HepG2 (cell line): ENCODE measurements at regions not wholly inside any gene's neighbourhood (a gene's known extent, or its start where the extent isn't known, plus 50 kb on each side); places are given as distances from the start of the nearest gene placed in this dataset.

Experiments
- ATAC-seq: fragments of 200-7000 bp; cut with Tn5 transposase; 3 replicates; pipeline ENCODE4 v1.9.1; 2020; ENCODE audit warnings: mild to moderate bottlenecking, moderate library complexity
- BruUV-seq: library from RNA; stranded (reverse); fragments of 400-500 nt; replicated peaks from 2 replicates; lab custom pipeline; 2021; lab: Mats Ljungman, UMichigan
- CTCF ChIA-PET: fragments of 300-600 bp; formaldehyde crosslinking; extraction: SDS; loops from one replicate; lab custom pipeline; 2021; ENCODE audit warnings: low total read pairs, inconsistent platforms, low intra/inter-chr PET ratio; lab: Yijun Ruan, JAX
- POLR2A ChIA-PET: fragments of 350-600 bp; sonication (Branson Sonifier 250); formaldehyde crosslinking; loops from one replicate; lab custom pipeline; 2020; ENCODE audit warnings: antibody characterized with exemption, inconsistent platforms; lab: Yijun Ruan, JAX
- DNase-seq: peaks from one replicate; pipeline ENCODE4 v3.0.0-alpha.2; 2015; ENCODE audit warnings: low spot score
- FAIRE-seq: peaks from 3 replicates; lab custom pipeline; 2011; peaks lifted over from hg19 to GRCh38; lab: Jason Lieb, UNC
- H2AFZ ChIP-seq: one replicate; pipeline ENCODE4 v1.6.1; 2011; ENCODE audit warnings: low read length, inconsistent platforms
- H3K27ac ChIP-seq: fragments of 300-600 bp; 3 replicates; pipeline ENCODE4 v1.8.0; 2011; ENCODE audit warnings: mixed run types, mild to moderate bottlenecking, mixed read lengths, low read length, inconsistent platforms; ENCODE audit not compliant: insufficient read depth; ENCODE audit errors: extremely low read length
- H3K27me3 ChIP-seq, 2 experiments: fragments of 200-600 bp in 1 of 2; 2 replicates in 1 of 2; 3 replicates in 1 of 2; pipeline versions ENCODE4 v1.6.0 to v1.8.0; 2011; ENCODE audit warnings: low read length in 2 of 2, mild to moderate bottlenecking in 2 of 2, moderate library complexity in 2 of 2, inconsistent platforms in 1 of 2; ENCODE audit not compliant: insufficient read depth in 2 of 2, control insufficient read depth in 1 of 2
- H3K36me3 ChIP-seq, 2 experiments: fragments of 200-600 bp in 1 of 2; replicated peaks in 1 of 2; 2 replicates in 1 of 2; 3 replicates in 1 of 2; pipeline versions ENCODE4 v1.5.1 to v1.8.0; 2011; ENCODE audit warnings: low read length in 2 of 2, inconsistent platforms in 1 of 2; ENCODE audit not compliant: insufficient read depth in 2 of 2, control insufficient read depth in 1 of 2
- H3K4me1 ChIP-seq: 2 replicates; pipeline ENCODE4 v1.5.1; 2012; ENCODE audit warnings: low read length, inconsistent platforms; ENCODE audit not compliant: insufficient read depth
- H3K4me2 ChIP-seq: 2 replicates; pipeline ENCODE4 v1.6.0; 2011; ENCODE audit warnings: low read depth, low read length, inconsistent platforms
- H3K4me3 ChIP-seq, 3 experiments: fragments of 200-600 bp in 1 of 3; sonication (generic), shearing (Covaris generic) in 1 of 3; replicated peaks in 1 of 3; 2 replicates each; pipeline ENCODE4 v1.5.1; 2011 to 2016; ENCODE audit warnings: low read length in 3 of 3, inconsistent platforms in 2 of 3, low read depth in 2 of 3, mild to moderate bottlenecking in 2 of 3, control low read depth in 1 of 3, mixed read lengths in 1 of 3; ENCODE audit not compliant: insufficient read depth in 1 of 3
- H3K79me2 ChIP-seq: one replicate; pipeline ENCODE4 v1.6.1; 2011; ENCODE audit warnings: low read length, inconsistent platforms; ENCODE audit not compliant: insufficient read depth
- H3K9ac ChIP-seq: 2 replicates; pipeline ENCODE4 v1.6.0; 2011; ENCODE audit warnings: mild to moderate bottlenecking, low read depth, low read length, inconsistent platforms; ENCODE audit not compliant: insufficient read depth
- H3K9me3 ChIP-seq: 2 replicates; pipeline ENCODE4 v1.5.1; 2012; ENCODE audit warnings: mild to moderate bottlenecking, low read length
- H4K20me1 ChIP-seq: 2 replicates; pipeline ENCODE4 v1.6.0; 2011; ENCODE audit warnings: inconsistent platforms, mild to moderate bottlenecking, low read length, moderate library complexity; ENCODE audit not compliant: insufficient read depth
- HNRNPK ChIP-seq: fragments of 200-400 bp; formaldehyde crosslinking; IDR thresholded peaks from 2 replicates; pipeline ENCODE4 v1.6.1; 2018; ENCODE audit warnings: low read length, low read depth, moderate library complexity, mild to moderate bottlenecking; ENCODE audit not compliant: poor library complexity, severe bottlenecking
- KMT2A ChIP-seq: sonication (generic); formaldehyde crosslinking; IDR thresholded peaks from 2 replicates; pipeline ENCODE4 v1.4.0; 2020; ENCODE audit warnings: missing genetic modification reagents
- PLRG1 ChIP-seq: fragments of 450-650 bp; conservative IDR thresholded peaks from 2 replicates; pipeline ENCODE4 v1.6.1; 2016
- PRDM4 ChIP-seq: sonication (generic); formaldehyde crosslinking; IDR thresholded peaks from 2 replicates; pipeline ENCODE4 v1.9.0; 2021; ENCODE audit warnings: missing genetic modification reagents, borderline replicate concordance
- RORA ChIP-seq: sonication (generic); formaldehyde crosslinking; IDR thresholded peaks from 2 replicates; pipeline ENCODE4 v1.5.0; 2020; ENCODE audit warnings: mild to moderate bottlenecking, missing genetic modification reagents, moderate library complexity
- SP2 ChIP-seq: sonication (generic); formaldehyde crosslinking; IDR thresholded peaks from 2 replicates; pipeline ENCODE4 v1.5.1; 2020; ENCODE audit warnings: mild to moderate bottlenecking, missing genetic modification reagents
- THAP8 ChIP-seq: sonication (generic); formaldehyde crosslinking; IDR thresholded peaks from 2 replicates; pipeline ENCODE4 v1.5.1; 2020; ENCODE audit warnings: missing genetic modification reagents, mild to moderate bottlenecking, borderline replicate concordance
- ZBTB38 ChIP-seq: sonication (generic); formaldehyde crosslinking; IDR thresholded peaks from 2 replicates; pipeline ENCODE4 v1.5.1; 2020; ENCODE audit warnings: mild to moderate bottlenecking, missing genetic modification reagents
- ZNF230 ChIP-seq: sonication (generic); formaldehyde crosslinking; IDR thresholded peaks from 2 replicates; pipeline ENCODE4 v1.4.0; 2020; ENCODE audit warnings: mild to moderate bottlenecking, missing genetic modification reagents
- ZNF24 ChIP-seq: fragments of 450-650 bp; IDR thresholded peaks from 2 replicates; pipeline ENCODE4 v1.6.1; 2017; ENCODE audit warnings: antibody characterized with exemption, mild to moderate bottlenecking
- ZNF451 ChIP-seq: sonication (generic); formaldehyde crosslinking; IDR thresholded peaks from 2 replicates; pipeline ENCODE4 v1.5.0; 2020; ENCODE audit warnings: mild to moderate bottlenecking, missing genetic modification reagents
- ZNF552 ChIP-seq: sonication (generic); formaldehyde crosslinking; IDR thresholded peaks from 2 replicates; pipeline ENCODE4 v1.9.0; 2022; ENCODE audit warnings: missing genetic modification reagents, mild to moderate bottlenecking, borderline replicate concordance
- ZNF616 ChIP-seq: sonication (generic); formaldehyde crosslinking; IDR thresholded peaks from 2 replicates; pipeline ENCODE4 v1.5.0; 2020; ENCODE audit warnings: low read depth, mild to moderate bottlenecking, missing genetic modification reagents
- ZNF784 ChIP-seq: sonication (generic); formaldehyde crosslinking; IDR thresholded peaks from 2 replicates; pipeline ENCODE4 v1.5.1; 2020; ENCODE audit warnings: missing genetic modification reagents, mild to moderate bottlenecking, borderline replicate concordance
- WGBS: methylation state at CpG from one replicate; pipeline ENCODE4 v1.1.6; 2017; ENCODE audit warnings: low lambda C conversion rate; 5-methylcytosine and 5-hydroxymethylcytosine counted together
- in situ Hi-C: cut with HindIII; loops from 2 replicates; pipeline ENCODE4 v1.10.0; 2017; ENCODE audit warnings: low pct_unique_long_range_greater_than_20kb; ENCODE audit not compliant: extremely low pct_ligation_motif_present
- intact Hi-C: fragments of 100-400 bp; cut with micrococcal nuclease; formaldehyde crosslinking; loops from one replicate; pipeline ENCODE4 v1.10.0; 2022; ENCODE audit not compliant: unreplicated experiment

- TF ChIP-seq HNRNPK (no peak), RORA (CRISPR knock-in tag) (no peak), ZNF451 (CRISPR knock-in tag) (no peak), ZNF784 (CRISPR knock-in tag) (no peak), SP2 (CRISPR knock-in tag) (no peak), PLRG1 (no peak), ZNF616 (CRISPR knock-in tag) (no peak), ZBTB38 (no peak), ZNF230 (CRISPR knock-in tag) (no peak), THAP8 (CRISPR knock-in tag) (no peak), ZNF552 (CRISPR knock-in tag) (no peak), PRDM4 (CRISPR knock-in tag) (no peak), ZNF24 (no peak), KMT2A (no peak)
- H4K20me1 ChIP-seq = no peaks in the 10 kb centered on the region
- CTCF ChIA-PET = no interaction called here
- H3K4me1 ChIP-seq = peaks cover 26% of the 10 kb centered on the region
- H3K4me3 ChIP-seq = no peak overlapping the region
- H2AFZ ChIP-seq = no peak overlapping the region
- FAIRE-seq = no peak
- in situ Hi-C loops (no loop called here), intact Hi-C loops (no loop called here)
- H3K4me2 ChIP-seq = no peak overlapping the region
- no peak for DNase-seq
- H3K9me3 ChIP-seq = no peaks in the 10 kb centered on the region
- WGBS = 97% methylated on average over 1 of the region's 1 CpG
- no peak overlapping the region for H3K27ac ChIP-seq
- ATAC-seq = no peak
- POLR2A ChIA-PET = interaction anchor here (0.7 kb wide), 1 partner anchor 527 kb away, joined by 3 read pairs; no protein-coding TSS in a partner anchor
- no peaks in the 10 kb centered on the region for H3K79me2 ChIP-seq
- BruUV-seq = no TSS peak
- H3K9ac ChIP-seq = no peak overlapping the region
- no peaks in the 10 kb centered on the region for H3K36me3 ChIP-seq
- no peaks in the 10 kb centered on the region for H3K27me3 ChIP-seq
Measured at GRCh38 chr3:30546934-30547333, 59.5 kb upstream of the TGFBR2 start.
